SK-N-SH treated with all-trans-retinoic acid at 6 μM for 48 hours (cell line): ENCODE measurements at regions not wholly inside any gene's neighbourhood (a gene's known extent, or its start where the extent isn't known, plus 50 kb on each side); places are given as distances from the start of the nearest gene placed in this dataset.

Experiments
- ARNTL ChIP-seq: fragments of 450-650 bp; formaldehyde crosslinking; IDR thresholded peaks from 2 replicates; pipeline ENCODE4 v1.5.0; 2020; ENCODE audit warnings: low read depth, mild to moderate bottlenecking, moderate library complexity, borderline replicate concordance
- BACH2 ChIP-seq: fragments of 250-450 bp; sonication (Bioruptor Pico); IDR thresholded peaks from 2 replicates; pipeline ENCODE4 v1.9.0; 2021; ENCODE audit warnings: mild to moderate bottlenecking, borderline replicate concordance
- CSDC2 ChIP-seq: fragments of 250-450 bp; sonication (Bioruptor Pico); IDR thresholded peaks from 2 replicates; pipeline ENCODE4 v1.5.0; 2020; ENCODE audit warnings: mild to moderate bottlenecking, moderate library complexity
- ESRRG ChIP-seq: fragments of 250-450 bp; sonication (Bioruptor Pico); IDR thresholded peaks from 2 replicates; pipeline ENCODE4 v1.6.1; 2021; ENCODE audit warnings: mild to moderate bottlenecking
- ISL1 ChIP-seq: fragments of 250-450 bp; sonication (Bioruptor Pico); IDR thresholded peaks from 2 replicates; pipeline ENCODE4 v2.1.2; 2022; ENCODE audit warnings: mild to moderate bottlenecking, moderate library complexity
- RARB ChIP-seq: fragments of 250-450 bp; sonication (Bioruptor Pico); IDR thresholded peaks from 2 replicates; pipeline ENCODE4 v1.8.0; 2021; ENCODE audit warnings: mild to moderate bottlenecking, moderate library complexity
- ZC3H10 ChIP-seq: fragments of 250-450 bp; sonication (Bioruptor Pico); IDR thresholded peaks from 2 replicates; pipeline ENCODE4 v1.5.1; 2021; ENCODE audit warnings: mild to moderate bottlenecking, moderate library complexity
- ZFP3 ChIP-seq: fragments of 250-450 bp; sonication (Bioruptor Pico); IDR thresholded peaks from 2 replicates; pipeline ENCODE4 v1.5.0; 2020; ENCODE audit warnings: mild to moderate bottlenecking, moderate library complexity
- TF ChIP-seq, protein P1 (sequence below): fragments of 250-450 bp; sonication (Bioruptor Pico); IDR thresholded peaks from 2 replicates; pipeline ENCODE4 v1.8.0; 2021; ENCODE audit warnings: low read depth, mild to moderate bottlenecking, moderate library complexity, borderline replicate concordance
- TF ChIP-seq, protein P2 (sequence below): fragments of 250-450 bp; sonication (Bioruptor Pico); IDR thresholded peaks from 2 replicates; pipeline ENCODE4 v1.5.0; 2020; ENCODE audit warnings: mild to moderate bottlenecking, moderate library complexity

DNA sequence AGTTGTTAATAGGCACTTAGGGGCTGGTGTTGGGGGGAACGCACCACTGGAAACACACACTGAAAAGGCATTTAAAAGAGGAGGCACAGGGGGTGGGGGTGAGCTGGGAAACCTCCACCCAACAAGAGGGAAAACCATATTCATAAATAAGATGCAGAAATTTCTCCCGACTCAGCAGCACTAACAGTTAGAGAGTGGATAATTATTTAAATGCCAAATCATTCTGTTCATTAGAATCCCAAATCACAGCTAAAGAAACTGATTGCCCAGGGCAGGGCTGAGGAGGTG, 60.7 kb upstream of the FAM222A start:
- no peak for TF ChIP-seq ESRRG (CRISPR knock-in tag)
- no peak for TF ChIP-seq RARB (CRISPR knock-in tag)
- TF ChIP-seq ARNTL (CRISPR knock-in tag) = no peak
- no peak for TF ChIP-seq ZC3H10 (CRISPR knock-in tag)
- TF ChIP-seq ZFP3 (CRISPR knock-in tag) = no peak
- TF ChIP-seq, protein P1, sequence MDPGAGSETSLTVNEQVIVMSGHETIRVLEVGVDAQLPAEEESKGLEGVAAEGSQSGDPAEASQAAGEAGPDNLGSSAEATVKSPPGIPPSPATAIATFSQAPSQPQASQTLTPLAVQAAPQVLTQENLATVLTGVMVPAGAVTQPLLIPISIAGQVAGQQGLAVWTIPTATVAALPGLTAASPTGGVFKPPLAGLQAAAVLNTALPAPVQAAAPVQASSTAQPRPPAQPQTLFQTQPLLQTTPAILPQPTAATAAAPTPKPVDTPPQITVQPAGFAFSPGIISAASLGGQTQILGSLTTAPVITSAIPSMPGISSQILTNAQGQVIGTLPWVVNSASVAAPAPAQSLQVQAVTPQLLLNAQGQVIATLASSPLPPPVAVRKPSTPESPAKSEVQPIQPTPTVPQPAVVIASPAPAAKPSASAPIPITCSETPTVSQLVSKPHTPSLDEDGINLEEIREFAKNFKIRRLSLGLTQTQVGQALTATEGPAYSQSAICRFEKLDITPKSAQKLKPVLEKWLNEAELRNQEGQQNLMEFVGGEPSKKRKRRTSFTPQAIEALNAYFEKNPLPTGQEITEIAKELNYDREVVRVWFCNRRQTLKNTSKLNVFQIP (CRISPR knock-in tag) = no peak
- no peak for TF ChIP-seq ISL1 (CRISPR knock-in tag)
- TF ChIP-seq CSDC2 (CRISPR knock-in tag) = no peak
- no peak for TF ChIP-seq BACH2
- TF ChIP-seq, protein P2, sequence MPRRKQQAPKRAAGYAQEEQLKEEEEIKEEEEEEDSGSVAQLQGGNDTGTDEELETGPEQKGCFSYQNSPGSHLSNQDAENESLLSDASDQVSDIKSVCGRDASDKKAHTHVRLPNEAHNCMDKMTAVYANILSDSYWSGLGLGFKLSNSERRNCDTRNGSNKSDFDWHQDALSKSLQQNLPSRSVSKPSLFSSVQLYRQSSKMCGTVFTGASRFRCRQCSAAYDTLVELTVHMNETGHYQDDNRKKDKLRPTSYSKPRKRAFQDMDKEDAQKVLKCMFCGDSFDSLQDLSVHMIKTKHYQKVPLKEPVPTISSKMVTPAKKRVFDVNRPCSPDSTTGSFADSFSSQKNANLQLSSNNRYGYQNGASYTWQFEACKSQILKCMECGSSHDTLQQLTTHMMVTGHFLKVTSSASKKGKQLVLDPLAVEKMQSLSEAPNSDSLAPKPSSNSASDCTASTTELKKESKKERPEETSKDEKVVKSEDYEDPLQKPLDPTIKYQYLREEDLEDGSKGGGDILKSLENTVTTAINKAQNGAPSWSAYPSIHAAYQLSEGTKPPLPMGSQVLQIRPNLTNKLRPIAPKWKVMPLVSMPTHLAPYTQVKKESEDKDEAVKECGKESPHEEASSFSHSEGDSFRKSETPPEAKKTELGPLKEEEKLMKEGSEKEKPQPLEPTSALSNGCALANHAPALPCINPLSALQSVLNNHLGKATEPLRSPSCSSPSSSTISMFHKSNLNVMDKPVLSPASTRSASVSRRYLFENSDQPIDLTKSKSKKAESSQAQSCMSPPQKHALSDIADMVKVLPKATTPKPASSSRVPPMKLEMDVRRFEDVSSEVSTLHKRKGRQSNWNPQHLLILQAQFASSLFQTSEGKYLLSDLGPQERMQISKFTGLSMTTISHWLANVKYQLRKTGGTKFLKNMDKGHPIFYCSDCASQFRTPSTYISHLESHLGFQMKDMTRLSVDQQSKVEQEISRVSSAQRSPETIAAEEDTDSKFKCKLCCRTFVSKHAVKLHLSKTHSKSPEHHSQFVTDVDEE (CRISPR knock-in tag) = no peak
